A549 (cell line): ENCODE measurements at regions not wholly inside any gene's neighbourhood (a gene's known extent, or its start where the extent isn't known, plus 50 kb on each side); places are given as distances from the start of the nearest gene placed in this dataset.

Experiments
- BHLHE40 ChIP-seq: IDR thresholded peaks from 2 replicates; pipeline ENCODE4 v1.6.1; 2012; ENCODE audit warnings: low read depth, low read length, inconsistent platforms
- CEBPB ChIP-seq, 2 experiments: fragments of >200 bp in 1 of 2; sonication (Bioruptor Twin) in 1 of 2; formaldehyde crosslinking in 1 of 2; IDR thresholded peaks; 2 replicates each; pipeline ENCODE4 v1.6.1; 2012 to 2016
- CTCF ChIP-seq: fragments of >200 bp; sonication (Bioruptor Twin); formaldehyde crosslinking; IDR thresholded peaks from 3 replicates; pipeline ENCODE4 v1.5.1; 2016
- MAX ChIP-seq: IDR thresholded peaks from 2 replicates; pipeline ENCODE4 v1.6.1; 2012
- MYC ChIP-seq: IDR thresholded peaks from 2 replicates; pipeline ENCODE4 v1.6.1; 2012; ENCODE audit warnings: mild to moderate bottlenecking, inconsistent platforms, low read length, improper control_type of control experiment, borderline replicate concordance
- PBX3 ChIP-seq: IDR thresholded peaks from 2 replicates; pipeline ENCODE4 v1.6.1; 2012
- POLR2A ChIP-seq: IDR thresholded peaks from 2 replicates; pipeline ENCODE4 v1.6.1; 2012; ENCODE audit warnings: mild to moderate bottlenecking, low read length
- RFX5 ChIP-seq: fragments of 450-650 bp; IDR thresholded peaks from 2 replicates; pipeline ENCODE4 v1.7.1; 2014; ENCODE audit warnings: antibody characterized with exemption, mild to moderate bottlenecking, moderate library complexity
- SREBF2 ChIP-seq: fragments of 450-650 bp; IDR thresholded peaks from 2 replicates; pipeline ENCODE4 v1.6.1; 2014; ENCODE audit warnings: mild to moderate bottlenecking, moderate library complexity

- TF ChIP-seq SREBF2 (no peak), CTCF (no peak), MYC (no peak), POLR2A (no peak), MAX (no peak), PBX3 (no peak), CEBPB (IDR thresholded peaks at IDR 0.05) (no peak), BHLHE40 (no peak), RFX5 (no peak)
These were observed 55.3 kb upstream of the VGLL3 start for GRCh38 chr3:87046241-87046640.
